Right lobe of liver (tissue), 6 donors: ENCODE measurements at regions not wholly inside any gene's neighbourhood (a gene's known extent, or its start where the extent isn't known, plus 50 kb on each side); places are given as distances from the start of the nearest gene placed in this dataset.
A peak's percentile ranks its signal among the peaks of the same experiment; 100 is the strongest.

ENCODE experiments used
- ATAC-seq, 4 donors: fragments of 200-7000 bp; cut with Tn5 transposase; one replicate each; pipeline ENCODE4 v1.9.1; 2020; ENCODE audit warnings: mild to moderate bottlenecking in 4 of 4, moderate library complexity in 4 of 4
- DNase-seq, 3 donors: peaks; one replicate each; pipeline ENCODE4 v3.0.0-alpha.2; 2020
- H3K27ac ChIP-seq, 3 donors: fragments of 200-600 bp; one replicate each; pipeline ENCODE4 v1.8.0; 2022
- H3K27me3 ChIP-seq, 2 donors: fragments of 200-600 bp; one replicate each; pipeline ENCODE4 v1.8.0; 2022
- H3K36me3 ChIP-seq, 4 donors: fragments of 200-600 bp; sonication (generic) in 1 of 4; one replicate each; pipeline versions ENCODE4 v1.5.1 to v1.8.0; 2017 to 2022; ENCODE audit warnings: control low read depth in 1 of 4
- H3K4me1 ChIP-seq, 4 donors: fragments of 200-600 bp; sonication (generic) in 1 of 4; one replicate each; pipeline versions ENCODE4 v1.5.1 to v1.8.0; 2017 to 2022; ENCODE audit warnings: control low read depth in 1 of 4
- H3K4me3 ChIP-seq, 3 donors: fragments of 200-600 bp; one replicate each; pipeline ENCODE4 v1.8.0; 2022
- H3K9me3 ChIP-seq, 4 donors: fragments of 200-600 bp; sonication (generic) in 1 of 4; one replicate each; pipeline versions ENCODE4 v1.5.1 to v1.8.0; 2017 to 2022; ENCODE audit warnings: control low read depth in 1 of 4
- POLR2A ChIP-seq: fragments of 450-650 bp; IDR thresholded peaks from one replicate; pipeline ENCODE4 v1.6.1; 2017; ENCODE audit warnings: antibody characterized with exemption, mild to moderate bottlenecking
- WGBS: methylation state at CpG from one replicate; pipeline ENCODE4 v1.1.6; 2018; ENCODE audit warnings: low coverage, low lambda C conversion rate; ENCODE audit not compliant: insufficient coverage; ENCODE audit errors: missing lambda C conversion rate; 5-methylcytosine and 5-hydroxymethylcytosine counted together
- intact Hi-C, 2 donors: fragments of 100-400 bp; cut with DNase I; formaldehyde crosslinking; loops; one replicate each; pipeline versions ENCODE4 v1.11.2 to v1.14.1; 2022
- TF ChIP-seq, protein P1 (sequence below), 4 donors: fragments of 200-600 bp in 3 of 4; fragments of 450-650 bp in 1 of 4; IDR thresholded peaks; one replicate each; pipeline versions ENCODE4 v1.5.1 to v1.8.0; 2016 to 2022; ENCODE audit warnings: antibody characterized with exemption in 4 of 4, mild to moderate bottlenecking in 2 of 4
- donor health status: DM: no; HTN: yes; CAD: no.
- donor health status: DM: no; HTN: no; CAD: no.
- donor health status: DM: no; HTN: no; CAD: no.
- donor health status: DM: no; HTN: yes; CAD: no.
- donor health status: DM: no; HTN: yes; CAD: no.

DNA sequence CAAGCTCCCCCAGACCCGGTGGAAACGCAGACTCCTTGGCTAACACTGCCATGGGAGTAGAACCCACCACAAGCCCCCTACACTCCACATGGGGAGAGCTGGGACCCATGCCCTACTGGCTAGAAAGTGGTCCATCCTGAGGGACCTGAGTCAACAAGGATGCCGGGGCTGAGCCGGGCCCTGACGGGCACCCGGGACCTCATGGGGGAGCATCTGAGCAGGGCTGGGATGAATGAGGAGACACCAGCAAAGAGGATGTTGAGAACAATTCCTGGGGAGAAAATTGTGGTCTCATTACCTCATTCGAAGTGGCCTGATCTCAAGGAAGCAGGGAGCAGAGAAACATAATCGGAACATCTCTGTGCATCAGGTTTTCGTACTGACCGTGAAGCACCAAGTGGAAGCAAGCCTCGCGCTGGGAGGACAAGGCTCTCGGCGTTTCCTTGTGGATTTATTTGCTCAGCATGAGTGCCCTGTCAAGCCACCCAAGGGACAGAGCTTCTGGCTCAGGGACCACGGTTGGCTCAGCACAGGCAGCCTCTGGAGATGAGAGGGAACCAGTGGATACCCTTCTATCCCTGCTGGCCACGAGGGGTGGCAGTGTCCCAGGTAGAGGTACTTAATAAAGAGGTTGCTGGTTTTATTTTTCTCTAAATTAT is 132.2 kb upstream of the FAM20C start:
- H3K4me3 ChIP-seq = no peak overlapping the region
- DNase-seq (peak in 2 of 3 donors; percentile 36 to 41), ATAC-seq (no peak)
- WGBS = 63% methylated on average over 4 of the region's 16 CpGs
- TF ChIP-seq, protein P1, sequence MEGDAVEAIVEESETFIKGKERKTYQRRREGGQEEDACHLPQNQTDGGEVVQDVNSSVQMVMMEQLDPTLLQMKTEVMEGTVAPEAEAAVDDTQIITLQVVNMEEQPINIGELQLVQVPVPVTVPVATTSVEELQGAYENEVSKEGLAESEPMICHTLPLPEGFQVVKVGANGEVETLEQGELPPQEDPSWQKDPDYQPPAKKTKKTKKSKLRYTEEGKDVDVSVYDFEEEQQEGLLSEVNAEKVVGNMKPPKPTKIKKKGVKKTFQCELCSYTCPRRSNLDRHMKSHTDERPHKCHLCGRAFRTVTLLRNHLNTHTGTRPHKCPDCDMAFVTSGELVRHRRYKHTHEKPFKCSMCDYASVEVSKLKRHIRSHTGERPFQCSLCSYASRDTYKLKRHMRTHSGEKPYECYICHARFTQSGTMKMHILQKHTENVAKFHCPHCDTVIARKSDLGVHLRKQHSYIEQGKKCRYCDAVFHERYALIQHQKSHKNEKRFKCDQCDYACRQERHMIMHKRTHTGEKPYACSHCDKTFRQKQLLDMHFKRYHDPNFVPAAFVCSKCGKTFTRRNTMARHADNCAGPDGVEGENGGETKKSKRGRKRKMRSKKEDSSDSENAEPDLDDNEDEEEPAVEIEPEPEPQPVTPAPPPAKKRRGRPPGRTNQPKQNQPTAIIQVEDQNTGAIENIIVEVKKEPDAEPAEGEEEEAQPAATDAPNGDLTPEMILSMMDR (IDR thresholded peaks at IDR 0.05) = no peak
- no peak for TF ChIP-seq POLR2A
- H3K36me3 ChIP-seq = no peaks in the 10 kb centered on the region
- intact Hi-C loops = no loop called here
- H3K27me3 ChIP-seq = no peaks in the 10 kb centered on the region
- H3K9me3 ChIP-seq = no peaks in the 10 kb centered on the region
- H3K4me1 ChIP-seq = no peaks in the 10 kb centered on the region
- H3K27ac ChIP-seq = no peak overlapping the region

DNA sequence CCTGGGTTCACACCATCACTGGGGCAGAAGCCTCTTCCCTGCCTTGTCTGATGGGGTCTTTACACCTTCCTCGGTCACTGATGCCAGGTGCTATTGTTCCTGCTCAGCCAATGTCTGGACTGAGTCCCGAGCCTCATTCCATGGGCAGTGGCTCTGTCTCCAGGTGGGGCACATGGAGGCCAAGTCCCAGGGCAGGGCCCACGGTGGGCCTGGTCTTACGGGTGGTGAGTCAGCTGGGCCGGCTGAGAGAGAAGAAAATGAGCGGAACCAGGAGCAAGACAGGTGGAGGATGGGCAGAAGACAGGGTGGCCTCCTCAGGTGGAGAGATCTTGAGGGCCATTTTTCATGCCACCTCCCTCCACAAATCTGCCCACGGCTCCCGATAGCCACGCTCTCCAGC is 131.7 kb upstream of the FAM20C start:
- peak in 1 of 3 donors; percentile 52 for DNase-seq
- Histone ChIP-seq H3K36me3 (no peaks in the 10 kb centered on the region), H3K4me1 (no peaks in the 10 kb centered on the region), H3K4me3 (no peak overlapping the region), H3K27me3 (no peaks in the 10 kb centered on the region), H3K27ac (no peak overlapping the region), H3K9me3 (no peaks in the 10 kb centered on the region)
- ATAC-seq = no peak
- TF ChIP-seq POLR2A = no peak
- TF ChIP-seq, protein P1 (IDR thresholded peaks at IDR 0.05) = no peak
- intact Hi-C loops = no loop called here
- 73% methylated on average over 2 of the region's 9 CpGs for WGBS

- 20% methylated on average over 1 of the region's 9 CpGs for WGBS
- no peaks in the 10 kb centered on the region for H3K4me1 ChIP-seq
- DNase-seq (peak in 2 of 3 donors; percentile 45 to 48), ATAC-seq (no peak)
- no peaks in the 10 kb centered on the region for H3K27me3 ChIP-seq
- H3K36me3 ChIP-seq = no peaks in the 10 kb centered on the region
- H3K4me3 ChIP-seq = no peak overlapping the region
- no peak overlapping the region for H3K27ac ChIP-seq
- intact Hi-C loops = no loop called here
- H3K9me3 ChIP-seq = no peaks in the 10 kb centered on the region
- TF ChIP-seq POLR2A = no peak
Measured at GRCh38 chr7:61111-61510, 131.3 kb upstream of the FAM20C start.

DNA sequence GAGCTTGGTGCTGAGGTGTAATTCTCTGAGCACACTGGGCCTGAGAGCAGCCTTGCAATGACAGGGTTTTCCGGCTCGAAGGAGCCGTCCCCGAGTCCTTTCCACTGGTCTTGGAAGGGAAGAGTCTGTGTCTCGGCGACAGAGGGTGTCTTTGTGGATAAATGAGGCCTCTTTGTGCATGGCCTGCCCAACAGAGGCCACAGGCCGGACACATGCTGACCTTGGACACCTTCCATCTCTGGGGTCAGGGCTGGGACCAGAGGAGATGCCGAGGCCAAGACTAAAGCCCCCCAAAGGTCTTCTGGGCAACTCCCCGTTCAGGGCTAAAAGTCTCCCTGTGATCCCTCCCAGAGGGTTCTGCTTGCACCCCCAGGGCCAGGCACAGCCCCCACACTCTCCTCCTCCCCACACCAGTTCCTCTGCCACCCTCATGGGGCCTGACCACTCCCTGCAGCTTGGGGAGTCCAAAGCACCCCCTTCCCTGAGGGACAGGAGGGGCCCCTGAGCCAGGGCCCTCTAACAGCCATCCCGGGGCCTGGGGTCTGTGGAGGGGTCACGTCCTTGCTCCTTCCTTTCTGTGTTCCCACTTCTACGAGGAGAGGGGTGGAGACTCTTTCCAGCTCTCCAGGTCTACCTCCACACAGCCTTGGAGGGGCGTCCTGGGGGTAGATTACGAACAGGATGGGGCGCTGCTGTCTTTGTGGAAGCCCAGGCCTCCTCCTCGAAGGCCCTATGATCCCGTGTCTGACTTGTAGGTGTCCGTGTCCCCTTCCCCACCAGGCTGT is 130.6 kb upstream of the FAM20C start:
- TF ChIP-seq, protein P1 (IDR thresholded peaks at IDR 0.05) = no peak
- no peak for TF ChIP-seq POLR2A
- no peaks in the 10 kb centered on the region for H3K4me1 ChIP-seq
- no peak overlapping the region for H3K27ac ChIP-seq
- H3K4me3 ChIP-seq = no peak overlapping the region
- no peaks in the 10 kb centered on the region for H3K9me3 ChIP-seq
- DNase-seq = peak in 2 of 3 donors; percentile 40 to 44
- H3K27me3 ChIP-seq = no peaks in the 10 kb centered on the region
- WGBS = 83% methylated on average over 9 of the region's 18 CpGs
- intact Hi-C loops = no loop called here
- no peak for ATAC-seq
- H3K36me3 ChIP-seq = no peaks in the 10 kb centered on the region
